WTC11 (cell line): ENCODE measurements at regions not wholly inside any gene's neighbourhood (a gene's known extent, or its start where the extent isn't known, plus 50 kb on each side); places are given as distances from the start of the nearest gene placed in this dataset.

Source experiments
- ATF3 ChIP-seq: sonication (generic); formaldehyde crosslinking; conservative IDR thresholded peaks from 2 replicates; pipeline ENCODE4 v1.8.1; 2022; ENCODE audit warnings: mild to moderate bottlenecking, missing genetic modification reagents
- CREB1 ChIP-seq: sonication (generic); formaldehyde crosslinking; IDR thresholded peaks from 2 replicates; pipeline ENCODE4 v1.8.0; 2023; ENCODE audit warnings: mild to moderate bottlenecking, missing genetic modification reagents
- E2F1 ChIP-seq: sonication (generic); formaldehyde crosslinking; IDR thresholded peaks from 2 replicates; pipeline ENCODE4 v1.8.0; 2022; ENCODE audit warnings: mild to moderate bottlenecking, missing genetic modification reagents
- ETV6 ChIP-seq: sonication (generic); formaldehyde crosslinking; IDR thresholded peaks from 2 replicates; pipeline ENCODE4 v1.8.1; 2022; ENCODE audit warnings: mild to moderate bottlenecking, missing genetic modification reagents
- FOXP1 ChIP-seq: sonication (generic); formaldehyde crosslinking; IDR thresholded peaks from 2 replicates; pipeline ENCODE4 v1.8.0; 2022; ENCODE audit warnings: missing genetic modification reagents, mild to moderate bottlenecking, moderate library complexity, borderline replicate concordance
- NR2C2 ChIP-seq: sonication (generic); formaldehyde crosslinking; IDR thresholded peaks from 2 replicates; pipeline ENCODE4 v1.8.0; 2022; ENCODE audit warnings: mild to moderate bottlenecking, missing genetic modification reagents
- ZNF423 ChIP-seq: fragments of 250-450 bp; sonication (Bioruptor Pico); IDR thresholded peaks from 2 replicates; pipeline ENCODE4 v2.1.2; 2022; ENCODE audit warnings: mild to moderate bottlenecking, moderate library complexity
- TF ChIP-seq, protein P1 (sequence below): fragments of 200-600 bp; IDR thresholded peaks from 2 replicates; pipeline ENCODE4 v1.8.0; 2022; ENCODE audit warnings: antibody characterized with exemption
- TF ChIP-seq, protein P2 (sequence below): fragments of 250-450 bp; sonication (Bioruptor Pico); IDR thresholded peaks from 2 replicates; pipeline ENCODE4 v1.9.0; 2021; ENCODE audit warnings: mild to moderate bottlenecking
- TF ChIP-seq, protein P3 (sequence below): sonication (generic); formaldehyde crosslinking; IDR thresholded peaks from 2 replicates; pipeline ENCODE4 v1.8.1; 2023; ENCODE audit warnings: mild to moderate bottlenecking, missing genetic modification reagents
- TF ChIP-seq, protein P4 (sequence below): fragments of 250-450 bp; sonication (Bioruptor Pico); IDR thresholded peaks from 2 replicates; pipeline ENCODE4 v1.8.0; 2021; ENCODE audit warnings: mild to moderate bottlenecking

- TF ChIP-seq, protein P1, sequence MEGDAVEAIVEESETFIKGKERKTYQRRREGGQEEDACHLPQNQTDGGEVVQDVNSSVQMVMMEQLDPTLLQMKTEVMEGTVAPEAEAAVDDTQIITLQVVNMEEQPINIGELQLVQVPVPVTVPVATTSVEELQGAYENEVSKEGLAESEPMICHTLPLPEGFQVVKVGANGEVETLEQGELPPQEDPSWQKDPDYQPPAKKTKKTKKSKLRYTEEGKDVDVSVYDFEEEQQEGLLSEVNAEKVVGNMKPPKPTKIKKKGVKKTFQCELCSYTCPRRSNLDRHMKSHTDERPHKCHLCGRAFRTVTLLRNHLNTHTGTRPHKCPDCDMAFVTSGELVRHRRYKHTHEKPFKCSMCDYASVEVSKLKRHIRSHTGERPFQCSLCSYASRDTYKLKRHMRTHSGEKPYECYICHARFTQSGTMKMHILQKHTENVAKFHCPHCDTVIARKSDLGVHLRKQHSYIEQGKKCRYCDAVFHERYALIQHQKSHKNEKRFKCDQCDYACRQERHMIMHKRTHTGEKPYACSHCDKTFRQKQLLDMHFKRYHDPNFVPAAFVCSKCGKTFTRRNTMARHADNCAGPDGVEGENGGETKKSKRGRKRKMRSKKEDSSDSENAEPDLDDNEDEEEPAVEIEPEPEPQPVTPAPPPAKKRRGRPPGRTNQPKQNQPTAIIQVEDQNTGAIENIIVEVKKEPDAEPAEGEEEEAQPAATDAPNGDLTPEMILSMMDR = no peak
- TF ChIP-seq, protein P2, sequence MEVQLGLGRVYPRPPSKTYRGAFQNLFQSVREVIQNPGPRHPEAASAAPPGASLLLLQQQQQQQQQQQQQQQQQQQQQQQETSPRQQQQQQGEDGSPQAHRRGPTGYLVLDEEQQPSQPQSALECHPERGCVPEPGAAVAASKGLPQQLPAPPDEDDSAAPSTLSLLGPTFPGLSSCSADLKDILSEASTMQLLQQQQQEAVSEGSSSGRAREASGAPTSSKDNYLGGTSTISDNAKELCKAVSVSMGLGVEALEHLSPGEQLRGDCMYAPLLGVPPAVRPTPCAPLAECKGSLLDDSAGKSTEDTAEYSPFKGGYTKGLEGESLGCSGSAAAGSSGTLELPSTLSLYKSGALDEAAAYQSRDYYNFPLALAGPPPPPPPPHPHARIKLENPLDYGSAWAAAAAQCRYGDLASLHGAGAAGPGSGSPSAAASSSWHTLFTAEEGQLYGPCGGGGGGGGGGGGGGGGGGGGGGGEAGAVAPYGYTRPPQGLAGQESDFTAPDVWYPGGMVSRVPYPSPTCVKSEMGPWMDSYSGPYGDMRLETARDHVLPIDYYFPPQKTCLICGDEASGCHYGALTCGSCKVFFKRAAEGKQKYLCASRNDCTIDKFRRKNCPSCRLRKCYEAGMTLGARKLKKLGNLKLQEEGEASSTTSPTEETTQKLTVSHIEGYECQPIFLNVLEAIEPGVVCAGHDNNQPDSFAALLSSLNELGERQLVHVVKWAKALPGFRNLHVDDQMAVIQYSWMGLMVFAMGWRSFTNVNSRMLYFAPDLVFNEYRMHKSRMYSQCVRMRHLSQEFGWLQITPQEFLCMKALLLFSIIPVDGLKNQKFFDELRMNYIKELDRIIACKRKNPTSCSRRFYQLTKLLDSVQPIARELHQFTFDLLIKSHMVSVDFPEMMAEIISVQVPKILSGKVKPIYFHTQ (CRISPR knock-in tag) = no peak
- no peak for TF ChIP-seq ETV6 (CRISPR knock-in tag)
- no peak for TF ChIP-seq NR2C2
- no peak for TF ChIP-seq ZNF423 (CRISPR knock-in tag)
- no peak for TF ChIP-seq E2F1 (CRISPR knock-in tag)
- no peak for TF ChIP-seq CREB1 (CRISPR knock-in tag)
- TF ChIP-seq, protein P3, sequence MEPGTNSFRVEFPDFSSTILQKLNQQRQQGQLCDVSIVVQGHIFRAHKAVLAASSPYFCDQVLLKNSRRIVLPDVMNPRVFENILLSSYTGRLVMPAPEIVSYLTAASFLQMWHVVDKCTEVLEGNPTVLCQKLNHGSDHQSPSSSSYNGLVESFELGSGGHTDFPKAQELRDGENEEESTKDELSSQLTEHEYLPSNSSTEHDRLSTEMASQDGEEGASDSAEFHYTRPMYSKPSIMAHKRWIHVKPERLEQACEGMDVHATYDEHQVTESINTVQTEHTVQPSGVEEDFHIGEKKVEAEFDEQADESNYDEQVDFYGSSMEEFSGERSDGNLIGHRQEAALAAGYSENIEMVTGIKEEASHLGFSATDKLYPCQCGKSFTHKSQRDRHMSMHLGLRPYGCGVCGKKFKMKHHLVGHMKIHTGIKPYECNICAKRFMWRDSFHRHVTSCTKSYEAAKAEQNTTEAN = no peak
- no peak for TF ChIP-seq ATF3 (CRISPR knock-in tag)
- TF ChIP-seq, protein P4, sequence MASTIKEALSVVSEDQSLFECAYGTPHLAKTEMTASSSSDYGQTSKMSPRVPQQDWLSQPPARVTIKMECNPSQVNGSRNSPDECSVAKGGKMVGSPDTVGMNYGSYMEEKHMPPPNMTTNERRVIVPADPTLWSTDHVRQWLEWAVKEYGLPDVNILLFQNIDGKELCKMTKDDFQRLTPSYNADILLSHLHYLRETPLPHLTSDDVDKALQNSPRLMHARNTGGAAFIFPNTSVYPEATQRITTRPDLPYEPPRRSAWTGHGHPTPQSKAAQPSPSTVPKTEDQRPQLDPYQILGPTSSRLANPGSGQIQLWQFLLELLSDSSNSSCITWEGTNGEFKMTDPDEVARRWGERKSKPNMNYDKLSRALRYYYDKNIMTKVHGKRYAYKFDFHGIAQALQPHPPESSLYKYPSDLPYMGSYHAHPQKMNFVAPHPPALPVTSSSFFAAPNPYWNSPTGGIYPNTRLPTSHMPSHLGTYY (CRISPR knock-in tag) = no peak
- TF ChIP-seq FOXP1 (CRISPR knock-in tag) = no peak
Observed at GRCh38 chr10:10010397-10010796, 1007.3 kb upstream of the CELF2 start.
